GM21526 (cell line): ENCODE measurements at regions not wholly inside any gene's neighbourhood (a gene's known extent, or its start where the extent isn't known, plus 50 kb on each side); places are given as distances from the start of the nearest gene placed in this dataset.
"Not testable (repeated sequence)": the region's sequence is repeated elsewhere in the genome, so short reads cannot be mapped to it uniquely, and the experiment has no call there.

ENCODE experiments used
- ATAC-seq: cut with Tn5 transposase; IDR thresholded peaks from one replicate; pipeline ENCODE4 v1.9.1; 2021; ENCODE audit warnings: moderate library complexity; ENCODE audit not compliant: unreplicated experiment, low FRiP score

GRCh38 chr5:6118691-6119090 lies 259.7 kb downstream of the MED10 start:
- no peak for ATAC-seq

DNA sequence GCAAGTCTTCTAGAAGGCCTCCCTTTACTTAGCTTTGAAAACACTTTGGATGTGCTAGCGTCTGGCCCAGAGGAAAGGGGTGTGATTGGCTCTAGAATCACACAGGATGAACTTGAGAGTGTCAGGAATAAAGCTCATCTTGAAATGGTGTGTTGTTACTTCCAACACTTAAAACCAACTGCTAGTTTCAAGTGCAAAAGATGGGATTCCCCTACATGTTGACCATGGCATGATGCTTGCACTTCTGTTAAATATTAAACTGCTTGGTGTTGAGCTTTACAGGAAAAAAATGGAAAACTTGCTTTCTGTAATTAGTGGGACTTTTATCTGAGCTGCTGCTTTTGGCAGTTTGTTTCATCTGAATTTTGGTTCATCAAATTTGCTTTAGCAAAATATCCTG lies 261.1 kb downstream of the MED10 start:
- no peak for ATAC-seq

DNA sequence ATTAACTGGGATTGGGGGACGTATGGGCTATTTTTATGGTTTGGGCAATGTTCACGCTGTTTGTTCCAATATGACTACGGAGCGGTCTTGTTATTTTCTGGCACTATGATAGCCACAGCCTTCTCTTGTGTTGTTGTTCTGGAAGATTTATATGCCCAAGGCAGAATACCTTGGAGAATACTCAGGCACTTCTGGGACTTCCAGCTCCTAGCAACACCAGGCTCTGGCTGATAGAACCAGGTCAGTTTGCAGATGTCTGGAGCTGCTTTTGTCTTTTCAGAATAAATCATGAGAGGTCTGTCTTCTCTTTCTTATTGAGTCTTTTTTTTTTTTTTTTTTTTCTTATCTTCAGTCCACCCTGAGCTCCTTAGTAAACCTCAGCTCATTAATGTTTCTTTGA lies 262.5 kb downstream of the MED10 start:
- no peak for ATAC-seq

- ATAC-seq, result no peak
These were observed 265.8 kb downstream of the MED10 start for GRCh38 chr5:6112538-6112937.

DNA sequence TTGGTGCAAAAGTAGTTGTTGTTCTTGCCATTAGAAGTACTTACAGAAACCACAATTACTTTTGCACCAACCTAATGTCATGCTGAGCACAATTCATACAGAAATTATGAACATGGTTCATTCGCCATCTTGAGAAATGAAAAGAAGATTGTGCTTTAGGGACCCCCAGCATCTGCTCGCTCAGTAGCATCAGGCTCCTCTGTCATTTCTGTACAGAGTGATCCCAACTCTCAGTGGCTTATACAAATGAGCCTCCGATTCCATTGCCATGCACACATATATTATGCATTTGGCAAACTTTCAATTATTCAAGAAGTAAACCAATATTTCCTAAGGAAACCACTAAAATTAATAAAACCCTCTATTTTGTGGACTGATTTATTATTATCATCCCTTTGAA lies 266.2 kb downstream of the MED10 start:
- no peak for ATAC-seq

- no peak for ATAC-seq
These were observed 267.2 kb downstream of the MED10 start for GRCh38 chr5:6111131-6111530.

DNA sequence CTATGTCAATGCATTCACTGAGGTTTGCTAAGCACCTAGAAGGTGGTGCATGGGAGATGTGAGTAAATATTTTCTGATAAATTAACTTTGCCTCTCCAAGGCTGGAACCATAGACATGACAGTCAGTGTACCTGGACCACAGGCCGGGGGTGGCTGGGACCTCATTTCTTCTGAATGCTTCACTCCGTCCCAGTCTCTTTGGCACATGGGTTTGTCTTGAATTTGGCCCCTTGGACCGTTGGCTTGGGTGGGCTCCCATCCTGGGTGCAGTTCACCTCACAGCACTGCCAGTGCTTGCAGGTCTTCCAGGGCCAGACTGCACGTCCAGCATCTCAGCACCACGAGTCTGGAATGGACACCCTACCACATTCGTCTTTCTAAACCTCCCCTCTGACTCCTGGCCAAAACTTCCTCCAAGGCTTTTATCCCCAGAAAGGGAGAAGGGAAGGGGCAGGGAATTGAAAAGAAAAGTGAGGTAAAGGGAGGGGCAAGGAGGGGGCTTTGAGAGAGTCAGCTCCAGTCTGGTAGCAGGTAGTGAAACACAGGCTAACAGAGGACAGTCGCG lies 267.8 kb downstream of the MED10 start:
- ATAC-seq, result no peak

DNA sequence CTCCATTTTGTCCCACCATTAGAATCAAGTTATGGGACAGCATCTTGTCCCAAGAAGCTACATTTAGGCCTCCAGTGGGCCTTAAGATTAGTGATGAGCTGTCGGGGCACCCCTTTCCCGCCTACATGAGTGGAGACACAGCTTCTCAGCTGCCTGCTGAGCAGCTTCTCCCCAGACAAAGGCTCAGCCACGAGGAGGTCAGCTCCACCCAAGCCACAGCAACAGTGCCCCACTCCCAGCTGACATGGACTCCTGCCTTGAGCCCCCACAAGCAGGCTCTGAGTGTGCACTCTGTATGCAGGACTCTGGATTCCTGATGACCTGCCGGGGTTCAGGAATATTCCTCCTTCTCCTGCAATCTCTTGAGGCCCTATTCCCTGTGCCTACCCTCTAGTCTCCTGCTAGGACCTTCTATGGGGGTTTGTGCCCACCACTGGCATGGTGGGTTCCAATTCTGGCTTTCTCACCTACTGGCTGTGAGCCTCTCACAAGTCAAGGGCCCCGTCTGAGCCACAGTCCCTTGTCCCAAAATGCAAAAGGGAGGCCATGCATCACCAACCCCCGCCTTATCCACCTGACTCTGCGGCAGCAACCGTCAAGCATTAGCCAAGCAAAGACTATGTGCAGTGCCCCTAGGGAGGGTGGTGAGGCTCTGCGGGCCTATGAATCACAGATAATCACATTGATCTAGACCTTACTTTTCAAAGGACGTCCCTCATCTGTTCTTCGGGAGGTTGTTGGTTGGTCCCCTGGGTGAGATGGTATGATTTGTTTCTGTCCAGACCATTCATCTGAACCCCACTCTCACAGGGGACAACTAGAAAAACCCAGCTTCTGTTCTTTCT lies 269.1 kb downstream of the MED10 start:
- no peak for ATAC-seq

- no peak for ATAC-seq
These were observed 269.9 kb downstream of the MED10 start for GRCh38 chr5:6108540-6108848.

- no peak for ATAC-seq
These were observed 270.4 kb downstream of the MED10 start for GRCh38 chr5:6107675-6108539.

- ATAC-seq, result no peak
These were observed 271.6 kb downstream of the MED10 start for GRCh38 chr5:6106756-6107155.

DNA sequence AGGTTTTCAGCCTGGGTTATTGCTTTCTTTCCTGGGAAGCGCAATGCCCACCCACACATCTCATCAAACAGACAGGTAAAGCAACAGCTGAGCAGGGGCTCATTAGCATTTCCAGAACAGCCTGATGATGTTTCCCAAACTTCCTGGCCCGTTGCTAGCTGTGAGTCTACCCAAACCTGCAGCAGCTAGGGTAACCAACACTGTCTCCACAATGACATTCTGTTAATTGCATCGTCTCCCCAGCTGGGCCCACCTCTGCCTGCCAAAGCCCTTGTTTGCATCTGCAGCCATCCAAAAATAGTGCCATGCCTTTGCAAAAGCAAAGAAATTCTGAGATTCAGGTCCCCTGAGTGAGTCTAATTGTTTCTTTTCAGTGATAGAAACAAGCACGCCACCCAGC lies 273.0 kb downstream of the MED10 start:
- no peak for ATAC-seq

DNA sequence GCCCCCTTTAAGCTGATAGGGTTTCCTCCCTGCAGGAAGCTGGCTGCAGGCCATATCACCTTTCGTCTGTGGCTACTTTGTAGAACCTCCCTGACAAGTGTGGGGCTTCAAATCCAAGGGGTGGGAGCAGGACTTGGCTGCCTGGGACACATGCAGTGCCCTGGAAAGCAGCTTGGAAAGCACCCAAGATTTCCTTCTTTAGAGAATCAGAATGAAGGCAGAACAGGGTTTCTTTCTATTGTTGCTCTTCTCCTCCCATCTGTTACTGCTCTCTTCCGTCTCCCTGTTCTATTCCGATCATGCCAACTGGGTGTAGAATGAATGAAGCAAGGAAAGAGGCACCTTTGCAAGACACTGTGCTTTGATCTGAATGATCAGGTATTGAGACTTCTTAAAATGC lies 282.2 kb downstream of the MED10 start:
- no peak for ATAC-seq

DNA sequence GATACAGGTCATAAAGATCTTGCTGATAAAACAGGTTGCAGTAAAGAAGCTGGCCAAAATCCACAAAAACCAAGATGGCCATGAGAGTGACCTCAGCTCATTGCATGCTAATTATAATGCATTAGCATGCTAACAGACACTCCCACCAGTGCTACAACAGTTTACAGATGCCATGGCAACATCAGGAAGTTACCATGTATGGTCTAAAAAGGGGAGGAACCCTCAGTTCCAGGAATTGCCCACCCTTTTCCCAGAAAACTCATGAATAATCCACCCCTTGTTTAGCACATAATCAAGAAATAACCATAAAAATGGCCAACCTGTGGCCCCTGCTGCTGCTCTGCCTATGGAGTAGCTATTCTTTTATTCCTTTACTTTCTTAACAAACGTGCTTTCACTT lies 284.2 kb downstream of the MED10 start:
- not testable (repeated sequence) for ATAC-seq

DNA sequence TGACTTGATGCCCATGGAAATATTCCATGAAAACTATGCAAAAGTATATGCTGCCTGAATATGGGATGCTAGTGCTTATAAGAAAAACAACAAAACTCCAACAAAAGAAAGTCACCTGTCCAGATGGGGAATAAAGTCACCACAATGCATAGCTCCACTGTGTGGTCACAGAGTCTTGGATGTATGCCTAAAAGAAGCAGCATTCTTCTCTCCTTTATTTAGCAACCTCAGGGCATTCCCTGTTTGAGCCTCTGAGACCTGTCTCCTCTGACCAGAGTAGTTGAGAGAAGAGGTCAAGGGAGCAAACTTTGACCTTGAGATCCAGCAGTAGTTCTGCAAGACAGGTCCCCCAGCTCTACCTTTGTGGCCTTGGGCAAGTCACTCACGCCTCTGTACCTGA lies 287.5 kb downstream of the MED10 start:
- no peak for ATAC-seq

- no peak for ATAC-seq
These were observed 288.2 kb downstream of the MED10 start for GRCh38 chr5:6090079-6090654.

DNA sequence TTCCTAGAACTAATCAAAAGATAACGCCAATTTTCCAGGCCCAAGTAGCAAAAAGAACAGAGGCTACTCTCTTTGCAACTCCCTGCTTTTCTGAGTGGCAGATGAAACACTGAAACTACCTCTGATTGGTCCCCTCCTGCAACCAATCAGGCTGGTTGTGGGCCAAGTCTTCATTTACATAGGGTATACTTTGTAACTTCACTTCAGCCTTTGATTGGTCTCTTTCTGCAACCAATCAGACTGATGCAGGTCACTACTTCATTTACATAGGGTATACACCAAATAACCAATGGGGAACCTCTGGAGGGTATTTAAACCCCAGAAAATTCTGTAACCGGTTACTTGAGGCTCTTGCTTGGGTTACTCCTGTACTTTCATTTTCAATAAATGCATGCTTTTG lies 289.6 kb downstream of the MED10 start:
- no peak for ATAC-seq

- ATAC-seq, result no peak
These were observed 290.8 kb downstream of the MED10 start for GRCh38 chr5:6087576-6087975.

GRCh38 chr5:6086871-6087270 lies 291.5 kb downstream of the MED10 start:
- no peak for ATAC-seq

DNA sequence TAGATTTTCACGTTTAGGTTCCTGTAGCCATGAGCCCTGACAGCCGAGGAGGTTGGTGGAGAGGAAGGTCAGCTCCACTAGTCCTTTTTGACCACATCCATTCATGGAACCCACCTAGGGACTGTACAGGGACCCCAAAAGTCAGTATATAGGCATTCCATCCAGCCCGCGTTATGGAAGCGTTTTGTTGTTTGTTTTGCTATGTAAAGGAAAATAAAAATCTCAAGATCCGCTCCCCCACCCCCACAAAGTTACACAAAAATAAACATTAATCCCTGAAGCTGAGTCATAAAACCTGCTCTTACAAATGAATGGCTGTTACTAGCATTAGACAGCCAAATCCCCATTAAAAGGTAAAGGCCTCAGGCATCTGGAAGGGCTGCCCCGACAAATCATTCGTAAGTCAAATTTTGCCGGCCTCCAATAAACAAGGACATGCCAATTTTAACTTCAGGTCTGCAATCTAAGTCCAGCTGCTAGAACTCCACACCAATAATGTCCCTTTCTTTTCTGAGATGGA lies 292.9 kb downstream of the MED10 start:
- no peak for ATAC-seq

DNA sequence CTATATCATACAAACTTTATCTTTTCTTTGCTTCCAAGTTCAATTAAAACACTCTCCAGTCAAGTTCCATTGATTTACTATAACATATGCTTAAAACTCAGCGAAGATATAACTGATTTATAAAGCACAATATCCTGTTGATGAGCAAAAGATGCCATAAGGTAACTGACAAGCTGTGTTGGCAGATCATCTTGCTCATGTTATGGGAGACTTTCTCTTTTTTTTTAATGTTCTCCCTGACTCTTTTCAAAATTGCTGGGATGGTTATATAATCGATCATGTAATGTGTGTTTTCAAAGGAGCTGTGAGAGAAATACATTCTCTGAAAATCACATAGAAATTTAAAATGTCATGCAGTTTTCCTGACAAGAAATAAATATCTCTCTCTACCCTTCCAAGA lies 293.5 kb downstream of the MED10 start:
- no peak for ATAC-seq
